AG04450 (cell line): ENCODE measurements at regions not wholly inside any gene's neighbourhood (a gene's known extent, or its start where the extent isn't known, plus 50 kb on each side); places are given as distances from the start of the nearest gene placed in this dataset.

Experiments
- CTCF ChIA-PET: fragments of 300-600, 350-600 bp; formaldehyde crosslinking; extraction: SDS; loops from one replicate; lab custom pipeline; 2022; ENCODE audit warnings: antibody characterized with exemption, inconsistent platforms; lab: Charles Lee
- POLR2A ChIA-PET: fragments of 350-600 bp; formaldehyde crosslinking; extraction: SDS; loops from one replicate; lab custom pipeline; 2021; ENCODE audit warnings: antibody characterized with exemption, inconsistent platforms; lab: Yijun Ruan, JAX
- DNase-seq: peaks from one replicate; pipeline ENCODE4 v3.0.0-alpha.2; 2011; ENCODE audit warnings: low read depth, low spot score
- H3K27ac ChIP-seq: one replicate; pipeline ENCODE4 v1.5.1; 2012; ENCODE audit warnings: low read depth, low read length, control low read depth
- H3K27me3 ChIP-seq: one replicate; pipeline ENCODE4 v1.6.0; 2012; ENCODE audit warnings: low read length; ENCODE audit not compliant: control insufficient read depth, insufficient read depth
- H3K4me3 ChIP-seq: 2 replicates; pipeline ENCODE4 v1.5.1; 2011; ENCODE audit warnings: mild to moderate bottlenecking, low read depth, low read length, control low read depth
- H3K9me3 ChIP-seq: 2 replicates; pipeline ENCODE4 v1.5.1; 2012; ENCODE audit warnings: low read length; ENCODE audit not compliant: control insufficient read depth, insufficient read depth
- TF ChIP-seq, protein P1 (sequence below): IDR thresholded peaks from 2 replicates; pipeline ENCODE4 v1.5.1; 2011; ENCODE audit warnings: low read depth, low read length, control low read depth, inconsistent platforms

DNA sequence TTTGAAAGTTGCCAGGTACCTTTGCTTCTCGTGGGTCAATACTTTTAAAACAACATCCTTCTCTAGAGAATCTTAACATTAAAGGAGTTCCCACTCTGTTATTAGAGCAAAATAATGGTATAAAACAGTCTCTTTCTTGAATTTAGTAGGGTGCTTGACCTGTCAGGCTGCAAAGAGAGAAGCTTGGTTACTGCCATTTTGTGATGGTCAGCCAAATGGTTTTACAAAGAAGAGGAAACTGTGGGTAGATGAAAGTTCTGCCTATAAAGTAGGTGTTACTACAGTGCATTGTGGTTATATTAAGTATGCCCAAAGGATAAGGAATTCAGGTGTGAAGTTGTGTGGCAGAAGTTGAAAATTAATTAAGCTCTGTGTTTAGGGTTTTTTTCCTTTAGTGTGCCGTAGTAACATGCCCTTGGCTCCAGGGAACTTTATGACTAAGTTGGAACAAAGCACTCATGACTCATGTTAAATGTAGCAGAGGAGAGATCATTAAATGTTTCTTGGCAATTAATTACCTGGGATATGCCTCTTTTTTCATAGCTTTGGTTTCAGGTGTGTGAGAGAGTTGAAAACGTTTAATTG lies 354.0 kb upstream of the KITLG start:
- ChIA-PET POLR2A (no interaction called here), CTCF (no interaction called here)
- DNase-seq, result no peak
- Histone ChIP-seq H3K27ac (no peak overlapping the region), H3K27me3 (no peaks in the 10 kb centered on the region), H3K4me3 (no peak overlapping the region), H3K9me3 (no peaks in the 10 kb centered on the region)
- TF ChIP-seq, protein P1, sequence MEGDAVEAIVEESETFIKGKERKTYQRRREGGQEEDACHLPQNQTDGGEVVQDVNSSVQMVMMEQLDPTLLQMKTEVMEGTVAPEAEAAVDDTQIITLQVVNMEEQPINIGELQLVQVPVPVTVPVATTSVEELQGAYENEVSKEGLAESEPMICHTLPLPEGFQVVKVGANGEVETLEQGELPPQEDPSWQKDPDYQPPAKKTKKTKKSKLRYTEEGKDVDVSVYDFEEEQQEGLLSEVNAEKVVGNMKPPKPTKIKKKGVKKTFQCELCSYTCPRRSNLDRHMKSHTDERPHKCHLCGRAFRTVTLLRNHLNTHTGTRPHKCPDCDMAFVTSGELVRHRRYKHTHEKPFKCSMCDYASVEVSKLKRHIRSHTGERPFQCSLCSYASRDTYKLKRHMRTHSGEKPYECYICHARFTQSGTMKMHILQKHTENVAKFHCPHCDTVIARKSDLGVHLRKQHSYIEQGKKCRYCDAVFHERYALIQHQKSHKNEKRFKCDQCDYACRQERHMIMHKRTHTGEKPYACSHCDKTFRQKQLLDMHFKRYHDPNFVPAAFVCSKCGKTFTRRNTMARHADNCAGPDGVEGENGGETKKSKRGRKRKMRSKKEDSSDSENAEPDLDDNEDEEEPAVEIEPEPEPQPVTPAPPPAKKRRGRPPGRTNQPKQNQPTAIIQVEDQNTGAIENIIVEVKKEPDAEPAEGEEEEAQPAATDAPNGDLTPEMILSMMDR, result no peak

DNA sequence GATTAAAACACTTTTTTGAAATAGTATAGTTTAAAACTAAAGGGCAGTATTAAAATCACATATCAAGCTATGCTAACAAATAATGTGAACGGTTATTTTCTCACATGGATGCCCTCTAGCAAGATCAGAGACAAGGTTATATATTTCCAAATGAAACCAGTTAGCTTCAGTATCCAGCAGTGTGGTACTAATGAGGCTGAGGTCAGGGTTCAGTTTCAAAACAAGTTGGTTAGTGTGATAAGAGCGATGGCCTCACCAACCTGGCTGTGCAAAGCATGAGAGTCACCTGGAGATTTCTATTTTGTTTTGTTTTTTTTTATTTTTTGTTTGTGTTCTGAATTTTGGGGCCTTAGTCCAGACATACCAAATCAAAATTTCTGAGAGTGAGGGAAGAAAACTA lies 352.2 kb upstream of the KITLG start:
- no peaks in the 10 kb centered on the region for H3K27me3 ChIP-seq
- ChIA-PET POLR2A (no interaction called here), CTCF (no interaction called here)
- no peak for DNase-seq
- no peak overlapping the region for H3K27ac ChIP-seq
- H3K9me3 ChIP-seq, result no peaks in the 10 kb centered on the region
- no peak overlapping the region for H3K4me3 ChIP-seq
- TF ChIP-seq, protein P1, result no peak

- POLR2A ChIA-PET, result no interaction called here
These were observed 351.3 kb upstream of the KITLG start for GRCh38 chr12:88931598-88931997.

DNA sequence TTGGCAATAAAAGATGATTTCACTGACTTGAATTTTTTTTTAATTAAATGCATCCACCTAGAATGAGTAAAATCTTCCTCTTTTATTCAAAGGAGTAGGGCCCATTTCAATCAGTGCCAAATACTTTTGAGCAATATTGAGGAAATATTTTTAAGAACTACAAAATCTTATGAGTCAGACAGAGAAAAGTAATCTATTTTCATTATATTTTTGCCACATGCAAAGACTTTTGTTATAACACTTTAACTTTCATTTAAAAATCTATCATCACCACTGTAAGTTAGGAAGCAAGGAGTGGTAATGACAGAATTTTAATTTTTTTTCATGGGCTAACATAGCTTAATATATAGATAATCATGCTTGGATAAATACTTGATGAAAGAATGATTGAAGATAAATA lies 345.2 kb upstream of the KITLG start:
- Histone ChIP-seq H3K9me3 (no peaks in the 10 kb centered on the region), H3K4me3 (no peak overlapping the region), H3K27ac (no peak overlapping the region), H3K27me3 (no peaks in the 10 kb centered on the region)
- TF ChIP-seq, protein P1, result no peak
- ChIA-PET CTCF (no interaction called here), POLR2A (no interaction called here)
- DNase-seq, result no peak

More at GRCh38 chr12:88931598-88931997, 351.3 kb upstream of the KITLG start:
- no peak overlapping the region for H3K4me3 ChIP-seq
- H3K9me3 ChIP-seq, result no peaks in the 10 kb centered on the region
- no peaks in the 10 kb centered on the region for H3K27me3 ChIP-seq
- no peak overlapping the region for H3K27ac ChIP-seq
- CTCF ChIA-PET, result no interaction called here
- no peak for DNase-seq
- TF ChIP-seq, protein P1, result no peak

DNA sequence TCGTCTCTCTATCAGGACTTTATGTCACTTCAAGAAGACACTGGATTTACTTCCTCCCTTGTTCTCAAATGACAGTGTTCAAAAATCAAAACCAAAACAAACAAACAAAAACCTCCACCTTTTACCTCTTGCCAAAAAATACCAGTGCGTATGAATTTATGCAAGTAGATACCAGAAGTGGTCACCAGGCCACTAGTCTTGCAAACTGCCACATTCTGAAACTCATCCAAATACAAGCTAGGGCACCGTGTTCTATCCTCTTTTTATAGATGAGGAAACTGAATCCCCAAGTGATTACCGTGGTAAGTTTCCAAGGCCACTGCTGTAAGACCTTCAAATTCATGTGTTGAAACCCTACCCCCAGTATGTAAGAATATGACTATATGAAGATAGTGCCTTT lies 343.9 kb upstream of the KITLG start:
- ChIA-PET CTCF (interaction anchor here (1.4 kb wide), 1 partner anchor 22 kb away, joined by 4 read pairs; no protein-coding TSS in a partner anchor), POLR2A (no interaction called here)
- H3K4me3 ChIP-seq, result no peak overlapping the region
- H3K9me3 ChIP-seq, result no peaks in the 10 kb centered on the region
- H3K27ac ChIP-seq, result no peak overlapping the region
- no peak for DNase-seq
- TF ChIP-seq, protein P1, result no peak
- H3K27me3 ChIP-seq, result no peaks in the 10 kb centered on the region
